Gastroesophageal sphincter (tissue), 4 donors: ENCODE measurements at regions not wholly inside any gene's neighbourhood (a gene's known extent, or its start where the extent isn't known, plus 50 kb on each side); places are given as distances from the start of the nearest gene placed in this dataset.
A peak's percentile ranks its signal among the peaks of the same experiment; 100 is the strongest.

Experiments used
- ATAC-seq: fragments of 150-250 bp; one replicate; pipeline ENCODE4 v1.9.1; 2016; ENCODE audit warnings: mild to moderate bottlenecking, moderate library complexity
- H3K27ac ChIP-seq, 4 donors: fragments of 200-600 bp; sonication (generic) in 3 of 4; 1 replicate in 3 of 4; 2 replicates in 1 of 4; pipeline ENCODE4 v1.5.1; 2016 to 2019
- H3K27me3 ChIP-seq: fragments of 200-600 bp; sonication (generic); one replicate; pipeline ENCODE4 v1.5.1; 2019
- H3K36me3 ChIP-seq, 2 donors: fragments of 200-600 bp; sonication (generic); one replicate each; pipeline ENCODE4 v1.5.1; 2019; ENCODE audit warnings: control low read depth in 1 of 2
- H3K4me1 ChIP-seq, 3 donors: fragments of 200-600 bp; sonication (generic); 1 replicate in 2 of 3; 2 replicates in 1 of 3; pipeline ENCODE4 v1.5.1; 2016 to 2019; ENCODE audit warnings: control low read depth in 2 of 3
- H3K4me3 ChIP-seq, 2 donors: fragments of 200-600 bp; sonication (generic); one replicate each; pipeline ENCODE4 v1.5.1; 2019; ENCODE audit warnings: mild to moderate bottlenecking in 1 of 2, moderate library complexity in 1 of 2
- H3K9me3 ChIP-seq, 3 donors: fragments of 200-600 bp; sonication (generic); one replicate each; pipeline ENCODE4 v1.5.1; 2017 to 2019; ENCODE audit warnings: control low read depth in 2 of 3
- CTCF ChIP-seq, 4 experiments: fragments of 200-600 bp in 2 of 4; fragments of 450-650 bp in 2 of 4; sonication (generic) in 1 of 4; IDR thresholded peaks; one replicate each; pipeline ENCODE4 v1.5.1; 2017 to 2019; ENCODE audit warnings: antibody characterized with exemption in 4 of 4, mild to moderate bottlenecking in 2 of 4, moderate library complexity in 2 of 4
- EP300 ChIP-seq: sonication (generic); formaldehyde crosslinking; IDR thresholded peaks from one replicate; pipeline ENCODE4 v1.6.1; 2017; ENCODE audit warnings: antibody characterized with exemption, mild to moderate bottlenecking
- POLR2A ChIP-seq, 2 donors: fragments of 450-650 bp; IDR thresholded peaks; one replicate each; pipeline ENCODE4 v1.6.1; 2017; ENCODE audit warnings: antibody characterized with exemption in 2 of 2, mild to moderate bottlenecking in 2 of 2, moderate library complexity in 1 of 2
- POLR2AphosphoS5 ChIP-seq: sonication (generic); formaldehyde crosslinking; IDR thresholded peaks from one replicate; pipeline ENCODE4 v1.6.1; 2017; ENCODE audit warnings: antibody characterized with exemption
- WGBS, 2 donors: methylation state at CpG; one replicate each; pipeline ENCODE4 v1.1.5; 2018; ENCODE audit warnings: low coverage in 1 of 2; 5-methylcytosine and 5-hydroxymethylcytosine counted together

- Histone ChIP-seq H3K4me3 (no peak overlapping the region), H3K9me3 (peaks cover 0 to under 1% (median 0%) of the 10 kb centered on the region in 3 donors), H3K36me3 (no peaks in the 10 kb centered on the region), H3K27ac (peak overlapping the region; percentile 53 to 83 (median 81)), H3K27me3 (no peaks in the 10 kb centered on the region), H3K4me1 (peaks cover 26 to 72% (median 31%) of the 10 kb centered on the region in 3 donors)
- no peak for ATAC-seq
- WGBS, 2 donors = 87 to 93% methylated on average over 1 of the region's 1 CpG
- no peak for TF ChIP-seq POLR2AphosphoS5
- no peak for TF ChIP-seq CTCF (IDR thresholded peaks at IDR 0.05)
- TF ChIP-seq POLR2A (IDR thresholded peaks at IDR 0.05) = no peak
- no peak for TF ChIP-seq EP300
Measured at GRCh38 chr3:177773717-177774116, 576.4 kb upstream of the TBL1XR1 start.

- Histone ChIP-seq H3K9me3 (no peaks in the 10 kb centered on the region), H3K4me3 (no peak overlapping the region), H3K36me3 (no peaks in the 10 kb centered on the region), H3K4me1 (peaks cover 17 to 55% (median 28%) of the 10 kb centered on the region in 3 donors), H3K27ac (peak overlapping the region in 1 of 4 donors; percentile 1), H3K27me3 (no peaks in the 10 kb centered on the region)
- WGBS, 2 donors = 42 to 61% methylated on average over 2 to 6 of the region's 6 CpGs
- TF ChIP-seq CTCF (IDR thresholded peaks at IDR 0.05) (no peak), POLR2A (IDR thresholded peaks at IDR 0.05) (no peak), POLR2AphosphoS5 (no peak), EP300 (no peak)
- ATAC-seq = no peak
Measured at GRCh38 chr3:177776661-177777101, 579.4 kb upstream of the TBL1XR1 start.

GRCh38 chr3:177777699-177778098 is 580.4 kb upstream of the TBL1XR1 start:
- Histone ChIP-seq H3K4me3 (no peak overlapping the region), H3K4me1 (peaks cover 19 to 55% (median 24%) of the 10 kb centered on the region in 3 donors), H3K9me3 (no peaks in the 10 kb centered on the region), H3K36me3 (no peaks in the 10 kb centered on the region), H3K27me3 (no peaks in the 10 kb centered on the region), H3K27ac (peak overlapping the region in 1 of 4 donors; percentile 14)
- WGBS, 2 donors = 100% methylated on average over 1 of the region's 1 CpG; no CpG with 5 or more reads in 1 of the 2 donors
- peak; percentile 12 to 44 (median 30) for TF ChIP-seq CTCF (IDR thresholded peaks at IDR 0.05)
- TF ChIP-seq EP300 = no peak
- no peak for TF ChIP-seq POLR2A (IDR thresholded peaks at IDR 0.05)
- no peak for TF ChIP-seq POLR2AphosphoS5
- ATAC-seq = no peak

- H3K9me3 ChIP-seq = no peaks in the 10 kb centered on the region
- no peaks in the 10 kb centered on the region for H3K36me3 ChIP-seq
- no peak for TF ChIP-seq CTCF (IDR thresholded peaks at IDR 0.05)
- TF ChIP-seq POLR2AphosphoS5 = no peak
- TF ChIP-seq EP300 = no peak
- TF ChIP-seq POLR2A (IDR thresholded peaks at IDR 0.05) = no peak
- 36 to 67% methylated on average over 1 of the region's 1 CpG for WGBS, 2 donors
- H3K27ac ChIP-seq = no peak overlapping the region
- no peak for ATAC-seq
- no peaks in the 10 kb centered on the region for H3K27me3 ChIP-seq
- peaks cover 18 to 51% (median 19%) of the 10 kb centered on the region in 3 donors for H3K4me1 ChIP-seq
- no peak overlapping the region for H3K4me3 ChIP-seq
Measured at GRCh38 chr3:177778633-177779032, 581.4 kb upstream of the TBL1XR1 start.

GRCh38 chr3:177781686-177782161 is 584.4 kb upstream of the TBL1XR1 start:
- Histone ChIP-seq H3K4me1 (peaks cover 17 to 37% (median 18%) of the 10 kb centered on the region in 3 donors), H3K36me3 (no peaks in the 10 kb centered on the region), H3K4me3 (no peak overlapping the region), H3K27ac (peak overlapping the region; percentile 72 to 98 (median 83)), H3K27me3 (no peaks in the 10 kb centered on the region), H3K9me3 (no peaks in the 10 kb centered on the region)
- TF ChIP-seq POLR2AphosphoS5 = peak; percentile 64
- no peak for TF ChIP-seq CTCF (IDR thresholded peaks at IDR 0.05)
- ATAC-seq = peak; percentile 86
- 7 to 10% methylated on average over 3 of the region's 3 CpGs for WGBS, 2 donors
